ENCODE measurements at regions not wholly inside any gene's neighbourhood (a gene's known extent, or its start where the extent isn't known, plus 50 kb on each side); places are given as distances from the start of the nearest gene placed in this dataset.

- no peak for TF ChIP-seq ZNF274 (IDR thresholded peaks at IDR 0.05; ENCODE audit: low read depth, low read length)
- TF ChIP-seq YY1 (IDR thresholded peaks at IDR 0.05; ENCODE audit: insufficient read depth, insufficient read length), result no peak
Measured at GRCh38 chr3:188006726-188007393, 147.1 kb upstream of the LPP start.
